GM12874 (cell line): ENCODE measurements at regions not wholly inside any gene's neighbourhood (a gene's known extent, or its start where the extent isn't known, plus 50 kb on each side); places are given as distances from the start of the nearest gene placed in this dataset.

Experiments
- TF ChIP-seq, protein P1 (sequence below): IDR thresholded peaks from 2 replicates; pipeline ENCODE4 v1.5.1; 2011; ENCODE audit warnings: low read depth, mild to moderate bottlenecking, control low read depth, low read length, moderate library complexity; ENCODE audit not compliant: insufficient read depth

- TF ChIP-seq, protein P1, sequence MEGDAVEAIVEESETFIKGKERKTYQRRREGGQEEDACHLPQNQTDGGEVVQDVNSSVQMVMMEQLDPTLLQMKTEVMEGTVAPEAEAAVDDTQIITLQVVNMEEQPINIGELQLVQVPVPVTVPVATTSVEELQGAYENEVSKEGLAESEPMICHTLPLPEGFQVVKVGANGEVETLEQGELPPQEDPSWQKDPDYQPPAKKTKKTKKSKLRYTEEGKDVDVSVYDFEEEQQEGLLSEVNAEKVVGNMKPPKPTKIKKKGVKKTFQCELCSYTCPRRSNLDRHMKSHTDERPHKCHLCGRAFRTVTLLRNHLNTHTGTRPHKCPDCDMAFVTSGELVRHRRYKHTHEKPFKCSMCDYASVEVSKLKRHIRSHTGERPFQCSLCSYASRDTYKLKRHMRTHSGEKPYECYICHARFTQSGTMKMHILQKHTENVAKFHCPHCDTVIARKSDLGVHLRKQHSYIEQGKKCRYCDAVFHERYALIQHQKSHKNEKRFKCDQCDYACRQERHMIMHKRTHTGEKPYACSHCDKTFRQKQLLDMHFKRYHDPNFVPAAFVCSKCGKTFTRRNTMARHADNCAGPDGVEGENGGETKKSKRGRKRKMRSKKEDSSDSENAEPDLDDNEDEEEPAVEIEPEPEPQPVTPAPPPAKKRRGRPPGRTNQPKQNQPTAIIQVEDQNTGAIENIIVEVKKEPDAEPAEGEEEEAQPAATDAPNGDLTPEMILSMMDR = no peak
Measured at GRCh38 chr2:191560411-191560980, 117.4 kb upstream of the NABP1 start.

DNA sequence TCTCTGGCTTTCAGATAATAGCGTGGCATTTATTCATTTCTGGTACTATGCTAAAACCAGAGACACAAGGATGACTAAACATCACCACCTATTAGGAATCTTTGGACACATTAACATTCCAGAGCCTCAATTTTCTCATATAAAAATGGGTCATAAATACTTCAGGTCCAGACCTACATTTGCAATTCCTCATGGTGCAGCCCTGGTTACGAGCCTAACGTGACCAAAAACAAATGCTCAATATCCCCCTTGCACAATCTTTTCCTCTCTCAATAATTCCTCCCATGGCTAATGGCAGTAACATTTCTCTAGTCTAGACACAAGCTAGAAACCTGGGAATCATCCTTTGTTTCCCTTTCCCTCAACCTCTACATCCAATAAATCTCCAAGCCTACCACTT is 112.8 kb upstream of the NABP1 start:
- TF ChIP-seq, protein P1 = no peak

- TF ChIP-seq, protein P1 = no peak
Measured at GRCh38 chr2:191565647-191566198, 112.2 kb upstream of the NABP1 start.

GRCh38 chr2:191566344-191566743 is 111.6 kb upstream of the NABP1 start:
- TF ChIP-seq, protein P1 = peak; percentile 64

GRCh38 chr2:191567206-191567605 is 110.7 kb upstream of the NABP1 start:
- TF ChIP-seq, protein P1 = no peak

DNA sequence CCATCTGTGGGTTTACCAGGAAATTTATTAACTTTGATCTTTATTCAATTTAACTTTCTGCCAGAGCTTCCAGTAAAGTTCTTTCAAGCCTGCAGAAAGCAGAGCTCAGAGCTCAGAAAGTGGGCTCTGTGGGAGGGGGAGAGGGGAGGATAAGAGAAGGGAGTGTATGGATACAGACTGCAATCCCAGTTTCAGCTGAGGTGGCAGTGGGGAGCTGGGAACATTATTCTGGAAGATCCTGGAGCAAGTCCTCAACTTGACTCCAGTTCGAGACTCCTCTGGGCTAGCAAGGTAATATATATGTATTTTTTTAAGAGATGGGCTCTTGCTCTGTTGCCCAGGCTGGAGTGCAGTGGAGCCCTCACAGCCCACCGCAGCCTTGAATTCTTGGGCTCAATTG is 108.9 kb upstream of the NABP1 start:
- TF ChIP-seq, protein P1 = no peak

GRCh38 chr2:191571163-191571769 is 106.7 kb upstream of the NABP1 start:
- TF ChIP-seq, protein P1 = 0 out of 2 replicates have a peak, but pooled peaks have one; percentile 9
